Renal cortex interstitium (tissue), 11 donors: ENCODE measurements at regions not wholly inside any gene's neighbourhood (a gene's known extent, or its start where the extent isn't known, plus 50 kb on each side); places are given as distances from the start of the nearest gene placed in this dataset.
"Not testable (repeated sequence)": the region's sequence is repeated elsewhere in the genome, so short reads cannot be mapped to it uniquely, and the experiment has no call there.

Source experiments
- DNase-seq, 11 donors: peaks; one replicate each; pipeline ENCODE4 v3.0.0-alpha.2; 2013; ENCODE audit warnings: low read depth in 9 of 11, low spot score in 4 of 11; ENCODE audit errors: extremely low read depth in 1 of 11

- no peak for DNase-seq
Observed at GRCh38 chr2:67103157-67103556, 294.0 kb upstream of the ETAA1 start.

DNA sequence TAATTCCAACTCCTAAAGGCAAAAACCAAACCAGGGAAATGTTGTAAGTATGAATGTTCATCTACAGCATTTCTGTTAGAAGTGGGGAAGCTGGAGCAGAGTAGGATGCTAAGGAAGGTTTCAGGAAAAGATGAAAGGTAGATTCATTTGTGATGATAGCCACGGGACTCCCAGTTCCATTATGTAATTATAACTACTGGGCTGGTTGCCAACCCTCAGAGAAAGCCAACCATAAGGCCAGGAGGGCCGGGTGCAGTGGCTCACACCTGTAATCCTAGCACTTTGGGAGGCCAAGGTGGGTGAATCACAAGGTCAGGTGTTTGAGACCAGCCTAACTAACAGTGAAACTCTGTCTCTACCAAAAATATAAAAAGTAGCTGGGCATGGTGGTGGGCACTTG is 288.9 kb upstream of the ETAA1 start:
- DNase-seq: no peak

GRCh38 chr2:67124531-67124930 is 272.6 kb upstream of the ETAA1 start:
- no peak for DNase-seq

- DNase-seq: peak; percentile 31 to 65 (median 52)
Observed at GRCh38 chr2:67130531-67131256, 266.4 kb upstream of the ETAA1 start.

- peak in 1 of 11 donors; percentile 5 for DNase-seq
Observed at GRCh38 chr2:67131257-67131609, 265.9 kb upstream of the ETAA1 start.

- not testable (repeated sequence) for DNase-seq
Observed at GRCh38 chr2:67132441-67132940, 264.6 kb upstream of the ETAA1 start.

GRCh38 chr2:67135208-67135607 is 261.9 kb upstream of the ETAA1 start:
- no peak for DNase-seq

- DNase-seq: no peak
Observed at GRCh38 chr2:67137699-67138098, 259.4 kb upstream of the ETAA1 start.

DNA sequence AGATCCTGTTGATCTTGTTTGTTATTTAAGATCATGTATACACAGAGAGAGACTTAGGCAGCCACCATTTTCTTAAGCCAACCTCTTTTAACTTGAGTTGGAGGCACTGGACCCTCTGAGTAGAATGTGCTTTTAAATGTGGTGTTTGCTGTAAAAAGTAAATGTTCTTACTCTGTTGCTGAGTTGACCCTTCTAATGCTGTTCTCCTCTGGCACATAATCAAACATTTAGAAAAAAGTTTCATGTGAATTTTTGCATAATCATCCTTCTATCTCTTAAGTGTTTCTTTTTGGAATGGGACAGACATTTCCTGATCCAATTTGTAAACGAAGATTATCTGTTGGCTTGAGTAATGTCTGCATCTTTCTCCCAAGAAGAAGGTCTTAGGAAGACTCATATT is 255.1 kb upstream of the ETAA1 start:
- DNase-seq: no peak

- no peak for DNase-seq
Observed at GRCh38 chr2:67142741-67143140, 254.4 kb upstream of the ETAA1 start.

DNA sequence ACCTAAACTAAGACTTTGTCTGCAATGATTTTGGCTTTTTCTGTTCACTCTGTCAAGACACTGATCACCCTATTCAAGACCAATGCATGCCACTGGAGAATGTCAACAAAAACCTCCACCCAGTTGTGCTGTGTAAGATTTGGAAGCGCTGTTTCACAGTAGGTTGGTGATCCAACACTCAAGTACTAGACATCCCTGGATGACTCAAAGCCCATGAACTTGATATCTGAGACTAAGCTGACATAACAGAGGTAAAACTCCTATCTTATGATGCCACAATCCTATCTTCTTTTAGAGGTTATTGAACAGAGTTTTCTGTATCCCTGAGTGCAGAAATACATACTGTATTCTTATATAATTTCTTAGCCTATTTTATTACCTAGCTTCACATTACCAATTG is 251.3 kb upstream of the ETAA1 start:
- no peak for DNase-seq

DNA sequence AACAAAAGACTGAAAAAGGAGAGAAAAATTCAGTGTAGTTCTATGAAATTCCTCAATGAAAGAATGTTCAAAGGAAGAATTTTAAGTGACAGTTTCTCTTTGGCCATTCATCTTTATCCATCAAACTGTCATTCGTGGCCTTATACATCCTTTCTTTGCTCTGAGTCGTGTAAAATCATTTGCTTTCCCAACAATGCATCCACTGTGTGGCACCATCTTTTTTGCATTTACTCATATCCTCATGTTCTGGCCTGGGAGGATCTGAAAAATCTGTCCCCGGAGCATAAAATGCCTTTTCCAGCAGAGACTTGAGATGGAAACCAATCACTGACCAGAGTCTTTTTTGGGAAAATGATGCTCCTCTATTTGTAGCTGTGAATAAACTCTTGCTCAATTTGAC is 240.3 kb upstream of the ETAA1 start:
- no peak for DNase-seq

- DNase-seq: no peak
Observed at GRCh38 chr2:67158718-67159117, 238.4 kb upstream of the ETAA1 start.

- peak in 3 of 11 donors; percentile 4 to 18 (median 13) for DNase-seq
Observed at GRCh38 chr2:67159929-67160328, 237.2 kb upstream of the ETAA1 start.

- DNase-seq: no peak
Observed at GRCh38 chr2:67164771-67165522, 232.2 kb upstream of the ETAA1 start.

DNA sequence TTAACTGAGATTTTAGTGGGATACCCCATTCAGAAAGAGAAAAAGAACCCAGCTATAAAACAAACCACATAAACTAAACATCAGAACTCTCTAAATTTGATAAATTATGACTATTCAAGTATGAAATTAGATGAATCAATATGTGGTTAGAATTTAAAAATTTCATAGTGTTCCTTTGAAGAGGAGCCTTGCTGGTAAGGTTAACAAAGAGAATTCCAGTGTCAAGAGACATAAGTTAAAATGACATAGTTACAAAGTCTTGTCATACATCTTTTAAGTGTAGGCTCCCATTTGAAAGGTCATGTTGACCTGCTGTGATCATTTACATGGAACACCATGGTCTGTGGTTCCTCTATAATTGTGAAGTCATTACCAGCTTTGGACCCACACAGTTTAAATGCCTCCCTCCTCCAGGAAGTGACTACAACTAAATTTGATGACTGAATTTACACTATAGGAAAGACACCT is 231.6 kb upstream of the ETAA1 start:
- no peak for DNase-seq

DNA sequence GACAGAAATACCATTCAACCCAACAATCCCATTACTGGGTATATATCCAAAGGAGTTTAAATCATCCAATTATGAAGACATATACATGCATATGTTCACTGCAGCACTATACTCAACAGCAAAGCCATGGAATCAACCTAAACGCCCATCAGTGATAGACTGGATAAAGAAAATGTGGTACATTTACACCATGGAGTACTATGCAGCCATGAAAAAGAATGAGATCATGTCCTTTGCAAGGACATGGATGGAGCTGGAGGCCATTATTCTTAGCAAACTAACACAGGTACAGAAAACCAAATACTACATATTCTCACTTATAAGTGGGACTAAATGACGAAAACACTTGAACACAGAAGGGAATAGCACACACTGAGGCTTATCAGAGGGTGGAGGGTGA is 230.6 kb upstream of the ETAA1 start:
- DNase-seq: not testable (repeated sequence)

GRCh38 chr2:67169417-67170140 is 227.6 kb upstream of the ETAA1 start:
- DNase-seq: no peak

GRCh38 chr2:67179526-67179925 is 217.6 kb upstream of the ETAA1 start:
- DNase-seq: no peak

DNA sequence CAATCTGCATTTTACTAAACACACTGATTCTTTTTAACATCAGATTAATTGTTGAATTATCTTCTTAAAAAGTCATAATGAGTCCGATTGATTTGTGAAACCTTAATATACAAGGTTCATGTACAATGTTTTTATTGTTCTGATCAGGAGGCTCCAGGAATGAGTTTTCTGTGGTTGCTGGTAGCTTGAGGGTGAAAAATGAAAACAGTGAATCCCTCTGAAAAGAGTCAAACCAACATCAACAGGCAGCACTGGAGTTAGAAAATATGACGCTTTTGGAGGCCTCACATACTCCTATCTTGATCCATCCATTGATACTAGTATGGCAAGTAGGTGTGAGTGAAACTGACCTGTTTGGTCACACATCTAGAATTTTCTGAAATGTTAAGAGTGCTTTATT is 216.3 kb upstream of the ETAA1 start:
- DNase-seq: no peak
